DMS153 (cell line): ENCODE measurements at regions not wholly inside any gene's neighbourhood (a gene's known extent, or its start where the extent isn't known, plus 50 kb on each side); places are given as distances from the start of the nearest gene placed in this dataset.
"Not testable (repeated sequence)": the region's sequence is repeated elsewhere in the genome, so short reads cannot be mapped to it uniquely, and the experiment has no call there.

Experiments used
- DNase-seq: peaks from one replicate; lab custom pipeline; 2025; lab: John Stamatoyannopoulos, UW

- no peak for DNase-seq
Measured at GRCh38 chr6:159642995-159643394, 50.0 kb downstream of the SOD2 start.

- no peak for DNase-seq
Measured at GRCh38 chr6:159642481-159642880, 50.6 kb downstream of the SOD2 start.

- DNase-seq: no peak
Measured at GRCh38 chr6:159640722-159641482, 52.1 kb downstream of the SOD2 start.

GRCh38 chr6:159640322-159640721 lies 52.7 kb downstream of the SOD2 start:
- DNase-seq: no peak

GRCh38 chr6:159639721-159640120 lies 53.3 kb downstream of the SOD2 start:
- no peak for DNase-seq

- no peak for DNase-seq
Measured at GRCh38 chr6:159633196-159633595, 59.8 kb downstream of the SOD2 start.

GRCh38 chr6:159631886-159632285 lies 61.2 kb downstream of the SOD2 start:
- DNase-seq: no peak

- DNase-seq: no peak
Measured at GRCh38 chr6:159627939-159628338, 65.1 kb downstream of the SOD2 start.

DNA sequence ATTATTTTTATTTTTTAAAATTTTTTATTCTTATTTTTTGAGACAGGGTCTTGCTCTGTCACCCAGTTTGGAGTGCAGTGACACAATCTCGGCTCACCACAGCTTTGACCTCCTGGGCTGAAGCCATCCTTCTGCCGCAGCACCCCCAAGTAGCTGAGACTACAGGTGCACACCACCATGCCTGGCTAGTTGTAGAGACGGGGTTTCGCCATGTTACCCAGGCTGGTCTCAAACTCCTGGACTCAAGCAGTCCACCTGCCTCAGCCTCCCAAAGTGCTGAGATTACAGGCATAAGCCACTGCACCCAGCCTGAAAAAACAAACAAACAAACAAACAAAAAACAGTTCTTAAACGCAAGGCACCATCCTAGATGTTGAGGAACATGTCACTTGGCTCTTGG lies 66.5 kb downstream of the SOD2 start:
- DNase-seq: not testable (repeated sequence)

DNA sequence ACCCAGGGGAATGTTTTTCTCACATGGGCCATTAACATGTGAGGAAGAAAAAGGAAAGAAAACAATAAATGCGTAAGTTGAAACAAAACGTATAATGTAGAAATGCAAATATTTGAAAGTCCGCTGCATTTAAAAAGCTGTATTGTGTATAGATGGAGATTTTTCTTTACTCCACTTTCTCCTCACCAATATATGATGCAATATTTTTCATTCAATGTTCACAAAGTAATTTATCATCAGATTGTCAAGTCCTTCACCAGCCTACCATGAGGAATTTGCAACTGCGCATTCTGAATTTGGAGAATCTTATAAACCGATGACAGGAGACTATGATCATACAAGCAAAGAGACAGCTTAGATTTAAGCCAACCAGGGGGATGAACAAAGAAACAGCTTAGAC lies 69.9 kb downstream of the SOD2 start:
- DNase-seq: no peak

DNA sequence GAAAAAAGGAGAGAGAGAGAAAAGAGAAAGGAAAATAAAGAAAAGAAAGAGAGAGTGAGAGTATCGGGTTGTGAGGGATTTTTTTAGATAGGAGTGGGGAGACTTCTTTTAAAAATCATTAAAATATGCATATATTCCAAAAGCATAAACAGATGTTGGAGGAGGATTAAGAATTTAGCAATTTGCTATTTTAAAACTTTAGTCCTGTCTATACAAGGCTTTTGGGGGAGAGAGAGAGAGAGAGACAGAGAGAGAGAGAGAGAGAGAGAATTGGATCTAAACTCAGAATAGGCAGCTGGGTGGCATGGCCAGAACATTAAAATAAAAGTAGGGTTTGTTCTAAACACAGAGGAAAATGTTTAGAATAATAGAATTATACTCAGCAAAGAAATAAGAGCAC lies 72.1 kb downstream of the SOD2 start:
- no peak for DNase-seq

- no peak for DNase-seq
Measured at GRCh38 chr6:159617444-159617843, 75.6 kb downstream of the SOD2 start.

DNA sequence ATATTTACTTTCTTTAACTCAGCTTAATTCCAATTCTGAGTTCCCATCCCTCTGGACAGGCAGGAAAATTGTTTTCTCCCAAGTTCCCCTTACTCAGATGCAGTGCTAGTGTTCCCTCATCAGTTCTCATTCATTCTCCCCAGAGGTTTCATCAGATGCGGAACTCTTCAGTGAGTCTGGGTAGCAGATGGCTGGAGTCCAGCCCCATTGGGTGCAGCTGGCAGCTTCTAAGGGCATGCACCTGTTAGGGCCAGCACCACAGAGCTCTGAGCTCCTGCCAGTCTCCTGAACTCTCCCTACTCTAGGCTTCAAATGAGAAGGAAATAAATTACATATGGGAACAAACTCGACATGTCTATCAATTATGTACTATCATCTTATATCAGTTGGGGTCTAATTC lies 76.6 kb downstream of the SOD2 start:
- no peak for DNase-seq

GRCh38 chr6:159615918-159616317 lies 77.1 kb downstream of the SOD2 start:
- no peak for DNase-seq

DNA sequence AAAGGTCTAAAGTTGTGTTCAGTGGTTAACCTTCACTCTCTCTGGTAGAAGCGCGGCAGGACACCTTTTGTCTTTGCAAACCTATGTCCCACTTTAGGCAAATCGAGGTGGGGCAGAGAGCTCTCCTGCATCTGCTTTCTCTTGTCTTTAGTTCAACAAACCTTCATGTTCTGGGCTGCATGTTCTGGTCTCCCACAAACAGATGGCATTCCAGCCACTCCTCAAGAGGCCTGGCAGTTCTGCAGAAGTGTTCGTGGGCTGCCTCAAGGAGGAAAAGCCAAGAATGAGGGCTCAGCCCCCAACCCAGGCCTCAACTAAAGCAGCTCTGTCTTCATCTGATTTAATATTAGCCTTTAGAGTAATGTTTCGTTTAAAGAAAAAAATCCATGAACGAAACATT lies 82.2 kb downstream of the SOD2 start:
- DNase-seq: no peak

DNA sequence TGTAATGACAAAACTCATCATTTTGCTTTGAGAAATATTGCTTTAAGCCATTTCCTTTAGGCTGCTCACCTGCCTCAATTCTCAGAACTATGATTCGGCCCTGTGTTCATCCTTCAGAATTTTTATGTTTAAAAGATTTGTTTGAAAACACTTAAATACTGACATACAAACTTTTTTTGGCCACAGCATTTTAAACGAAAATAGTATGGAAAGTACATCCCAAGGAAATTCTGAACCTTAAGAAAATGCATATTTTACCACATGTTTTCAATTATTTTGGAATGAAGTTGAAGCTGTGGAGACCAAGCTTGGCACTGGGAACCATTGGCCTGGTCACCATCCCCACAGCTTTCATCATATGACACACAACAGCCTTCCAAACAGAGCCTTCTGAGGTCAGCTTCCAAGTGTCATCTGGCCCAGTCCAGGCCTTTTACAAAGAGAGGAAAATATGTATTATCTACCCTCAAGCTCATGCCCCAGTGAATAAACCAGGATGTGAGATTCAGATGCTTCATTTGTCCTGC lies 83.3 kb downstream of the SOD2 start:
- no peak for DNase-seq

GRCh38 chr6:159608961-159609651 lies 83.9 kb downstream of the SOD2 start:
- DNase-seq: no peak

DNA sequence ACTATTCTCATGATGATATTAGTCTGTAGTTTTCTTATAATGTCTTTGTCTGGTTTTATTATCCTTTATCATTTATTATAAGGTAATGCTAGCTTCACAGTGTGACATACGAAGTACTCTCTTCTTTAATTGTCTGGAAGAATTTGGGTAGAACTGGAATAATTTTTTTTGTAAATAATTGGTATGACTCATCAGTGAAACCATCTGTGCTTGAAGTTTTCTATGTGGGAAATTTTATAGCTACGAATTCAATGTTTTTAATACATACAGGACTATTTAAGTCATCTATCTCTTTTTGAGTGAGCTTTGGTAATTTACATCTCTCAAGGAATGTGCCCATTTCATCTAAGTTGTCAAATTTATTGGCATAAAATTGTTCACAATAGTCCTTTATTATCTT lies 86.3 kb downstream of the SOD2 start:
- DNase-seq: no peak

- DNase-seq: no peak
Measured at GRCh38 chr6:159604443-159604956, 88.5 kb downstream of the SOD2 start.

- no peak for DNase-seq
Measured at GRCh38 chr6:159602431-159603041, 90.5 kb downstream of the SOD2 start.

DNA sequence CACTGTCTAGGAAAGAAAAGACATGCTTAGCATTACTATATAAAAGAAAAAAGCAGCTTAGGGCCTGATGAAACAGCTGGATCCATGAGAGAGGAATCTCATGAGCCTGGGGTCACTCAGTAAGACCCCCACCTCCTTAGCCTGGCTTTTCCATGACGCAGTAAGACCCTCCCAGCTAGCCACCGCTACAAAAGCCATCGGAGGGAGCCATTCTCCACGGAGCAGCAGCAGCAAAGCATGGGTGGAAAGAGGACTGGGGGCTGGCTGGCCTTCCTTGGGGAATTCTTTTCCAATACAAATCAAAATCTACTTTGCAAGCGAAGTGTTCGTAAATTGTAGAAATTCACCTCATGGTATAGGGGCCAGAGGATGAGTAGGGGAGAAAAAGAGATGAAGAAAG lies 91.8 kb downstream of the SOD2 start:
- no peak for DNase-seq

DNA sequence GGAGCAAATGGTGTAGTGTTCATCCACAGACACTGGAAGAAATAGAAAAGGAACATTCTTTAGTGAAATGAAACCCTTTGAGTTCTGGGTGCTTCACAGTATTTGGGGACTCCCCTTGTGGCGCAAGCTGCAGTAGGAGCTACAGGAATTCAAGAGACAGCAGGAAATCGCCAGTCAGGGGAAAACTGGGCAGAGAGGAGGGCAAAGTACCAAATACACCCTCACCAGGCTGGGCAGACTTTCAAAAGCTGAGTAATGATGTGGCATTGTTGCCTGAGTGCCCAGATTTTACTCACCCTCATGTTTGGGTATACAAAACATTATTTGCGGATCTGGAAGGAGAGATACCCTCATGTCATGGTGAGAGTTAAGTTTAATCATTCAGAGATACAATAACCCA lies 97.9 kb downstream of the SOD2 start:
- no peak for DNase-seq

DNA sequence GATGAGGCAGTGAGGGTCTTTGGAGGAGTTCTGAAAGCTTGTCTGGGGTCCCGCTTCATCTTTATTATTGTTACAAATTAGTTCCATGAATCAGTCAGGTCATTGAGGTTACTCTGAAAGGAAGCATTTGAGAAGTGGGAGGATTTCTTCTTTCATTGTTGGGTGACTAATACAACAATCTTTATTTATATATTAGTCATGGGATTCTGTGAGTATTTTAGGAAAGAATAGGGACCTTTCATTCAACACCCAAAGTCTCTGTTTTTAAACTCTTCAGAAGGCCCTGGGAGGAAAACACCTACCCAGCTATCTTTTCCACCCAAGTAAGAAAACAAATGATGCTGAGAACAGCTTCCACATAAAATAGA lies 98.3 kb downstream of the SOD2 start:
- DNase-seq: no peak
